GM12874 (cell line): ENCODE measurements at regions not wholly inside any gene's neighbourhood (a gene's known extent, or its start where the extent isn't known, plus 50 kb on each side); places are given as distances from the start of the nearest gene placed in this dataset.

Experiments used
- CTCF ChIP-seq: IDR thresholded peaks from 2 replicates; pipeline ENCODE4 v1.5.1; 2011; ENCODE audit warnings: low read depth, mild to moderate bottlenecking, control low read depth, low read length, moderate library complexity; ENCODE audit not compliant: insufficient read depth

- no peak for TF ChIP-seq CTCF
These were observed 115.1 kb downstream of the SLC16A1 start for GRCh38 chr1:112840631-112841624.

- TF ChIP-seq CTCF = no peak
These were observed 119.4 kb downstream of the SLC16A1 start for GRCh38 chr1:112836642-112837041.

- TF ChIP-seq CTCF = no peak
These were observed 118.7 kb upstream of the PPM1J start for GRCh38 chr1:112833806-112834205.

GRCh38 chr1:112828716-112829115 is 113.6 kb upstream of the PPM1J start:
- no peak for TF ChIP-seq CTCF

- no peak for TF ChIP-seq CTCF
These were observed 111.2 kb upstream of the PPM1J start for GRCh38 chr1:112826217-112826944.

GRCh38 chr1:112818990-112819689 is 104.0 kb upstream of the PPM1J start:
- TF ChIP-seq CTCF = no peak
